ENCODE measurements at regions not wholly inside any gene's neighbourhood (a gene's known extent, or its start where the extent isn't known, plus 50 kb on each side); places are given as distances from the start of the nearest gene placed in this dataset.

DNA sequence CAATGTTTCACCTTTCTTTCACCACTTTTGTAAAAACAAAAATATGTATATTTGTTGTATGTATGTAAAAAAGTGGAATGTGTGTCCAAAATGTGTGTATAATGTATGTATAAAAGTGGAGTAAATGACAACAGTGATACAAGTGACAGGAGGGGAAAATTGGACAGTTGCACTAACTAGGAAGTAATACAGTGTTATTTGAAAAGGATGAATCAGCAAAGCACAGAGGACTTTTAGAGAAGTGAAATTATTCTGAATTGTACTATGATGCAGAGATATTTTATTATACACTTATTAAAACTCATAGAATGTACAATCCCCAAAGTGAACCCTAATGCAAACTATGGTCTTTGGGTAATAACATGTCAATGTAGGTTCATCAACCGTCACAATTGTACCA lies 331.3 kb upstream of the CNTNAP5 start:
- DNase-seq (ENCODE audit: low read depth) = no peak
- TF ChIP-seq, protein P1, sequence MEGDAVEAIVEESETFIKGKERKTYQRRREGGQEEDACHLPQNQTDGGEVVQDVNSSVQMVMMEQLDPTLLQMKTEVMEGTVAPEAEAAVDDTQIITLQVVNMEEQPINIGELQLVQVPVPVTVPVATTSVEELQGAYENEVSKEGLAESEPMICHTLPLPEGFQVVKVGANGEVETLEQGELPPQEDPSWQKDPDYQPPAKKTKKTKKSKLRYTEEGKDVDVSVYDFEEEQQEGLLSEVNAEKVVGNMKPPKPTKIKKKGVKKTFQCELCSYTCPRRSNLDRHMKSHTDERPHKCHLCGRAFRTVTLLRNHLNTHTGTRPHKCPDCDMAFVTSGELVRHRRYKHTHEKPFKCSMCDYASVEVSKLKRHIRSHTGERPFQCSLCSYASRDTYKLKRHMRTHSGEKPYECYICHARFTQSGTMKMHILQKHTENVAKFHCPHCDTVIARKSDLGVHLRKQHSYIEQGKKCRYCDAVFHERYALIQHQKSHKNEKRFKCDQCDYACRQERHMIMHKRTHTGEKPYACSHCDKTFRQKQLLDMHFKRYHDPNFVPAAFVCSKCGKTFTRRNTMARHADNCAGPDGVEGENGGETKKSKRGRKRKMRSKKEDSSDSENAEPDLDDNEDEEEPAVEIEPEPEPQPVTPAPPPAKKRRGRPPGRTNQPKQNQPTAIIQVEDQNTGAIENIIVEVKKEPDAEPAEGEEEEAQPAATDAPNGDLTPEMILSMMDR (conservative IDR thresholded peaks at IDR 0.05; ENCODE audit: low read length) = no peak
- no peak overlapping the region for H3K4me3 ChIP-seq (ENCODE audit: low read length)

DNA sequence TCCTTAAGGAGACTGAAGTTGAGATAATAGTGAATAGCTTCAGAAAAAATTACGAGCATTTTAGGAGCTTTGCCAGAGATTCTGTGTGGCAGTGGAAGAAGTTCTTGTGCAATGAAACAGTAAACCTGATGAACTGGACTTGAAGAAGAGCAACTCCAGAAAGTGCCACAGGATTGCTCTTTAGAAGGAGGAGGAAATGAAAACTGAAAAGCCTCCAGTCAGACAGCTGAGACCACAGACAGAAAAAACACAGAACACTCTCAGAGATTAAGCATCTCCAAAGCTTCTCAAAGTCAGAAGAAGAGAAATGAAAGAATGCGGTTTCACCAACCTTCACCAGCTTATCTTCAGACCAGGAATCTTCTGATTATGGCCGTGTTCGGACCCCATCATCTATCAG lies 329.7 kb upstream of the CNTNAP5 start:
- H3K4me3 ChIP-seq (ENCODE audit: low read length) = no peak overlapping the region
- TF ChIP-seq, protein P1 (conservative IDR thresholded peaks at IDR 0.05; ENCODE audit: low read length) = no peak
- no peak for DNase-seq (ENCODE audit: low read depth)

DNA sequence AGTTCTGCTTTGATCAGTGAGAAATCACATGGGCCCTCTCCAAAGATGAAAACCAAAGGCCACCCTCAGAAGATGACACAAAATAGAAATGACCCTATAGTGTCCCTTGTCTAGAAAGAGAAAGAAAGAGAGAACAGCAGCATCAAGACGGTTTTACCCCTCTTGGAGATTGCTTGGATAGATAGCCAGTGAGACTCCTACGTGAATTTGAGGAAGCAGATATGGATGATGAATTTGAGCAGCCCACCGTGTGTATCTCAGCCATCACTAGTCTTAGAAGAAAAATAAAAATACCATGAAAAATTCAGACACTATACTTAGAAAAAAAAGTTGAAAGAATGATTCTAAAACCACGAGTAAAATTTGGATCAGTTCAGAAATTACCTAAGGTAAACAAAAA lies 329.1 kb upstream of the CNTNAP5 start:
- no peak for DNase-seq (ENCODE audit: low read depth)
- no peak overlapping the region for H3K4me3 ChIP-seq (ENCODE audit: low read length)
- TF ChIP-seq, protein P1 (conservative IDR thresholded peaks at IDR 0.05; ENCODE audit: low read length) = no peak

DNA sequence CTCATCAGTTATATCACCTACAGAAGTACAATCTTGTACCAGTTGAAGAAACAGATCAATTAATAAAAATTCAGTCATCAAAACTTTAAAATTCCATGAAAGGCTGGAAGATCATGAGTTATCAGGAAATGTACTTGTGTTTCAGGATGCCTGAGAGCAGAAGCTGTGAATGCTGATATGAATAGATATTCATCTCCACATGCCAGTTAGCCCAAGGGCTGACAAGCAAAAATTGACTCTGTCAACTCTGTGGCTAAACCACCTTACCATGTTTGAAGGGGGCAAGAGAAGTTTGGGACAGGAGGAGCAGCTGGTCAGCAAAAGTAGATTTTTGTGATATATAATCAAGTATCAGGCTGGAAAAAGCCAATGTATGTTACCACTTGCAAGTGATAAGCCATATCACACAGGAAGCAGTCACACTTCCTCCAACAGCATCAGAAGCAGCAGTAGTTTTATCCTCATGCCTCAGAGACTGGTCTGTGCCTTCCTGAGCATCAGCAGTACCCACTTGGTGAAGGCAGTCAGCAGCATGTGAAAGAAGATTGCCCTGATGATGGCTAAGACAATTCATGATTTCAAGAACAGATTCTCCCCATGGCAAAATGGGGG lies 328.2 kb upstream of the CNTNAP5 start:
- no peak overlapping the region for H3K4me3 ChIP-seq (ENCODE audit: low read length)
- DNase-seq (ENCODE audit: low read depth) = no peak
- TF ChIP-seq, protein P1 (conservative IDR thresholded peaks at IDR 0.05; ENCODE audit: low read length) = no peak

DNA sequence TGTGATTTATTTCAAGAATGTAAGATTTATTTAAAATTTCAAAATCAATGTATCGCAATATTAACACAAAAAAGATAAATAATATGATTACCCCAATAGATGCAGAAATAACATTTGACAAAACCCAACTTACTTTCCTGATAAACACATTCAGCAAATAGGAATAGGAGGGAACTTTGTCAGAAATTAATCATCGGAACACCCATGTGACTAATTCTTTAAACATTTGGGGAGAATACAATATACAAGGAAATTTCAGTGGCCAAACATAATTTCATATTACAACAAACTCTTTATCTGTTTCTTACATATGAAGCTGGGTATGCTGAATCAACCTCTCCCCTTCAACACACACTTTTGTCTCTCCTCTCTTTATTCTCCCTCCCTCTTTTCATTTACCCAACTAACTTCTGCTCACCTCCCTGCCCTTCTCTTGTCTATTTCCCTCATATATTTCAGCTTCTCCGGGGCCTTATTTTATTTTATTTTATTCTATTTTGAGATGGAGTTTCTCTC lies 309.6 kb upstream of the CNTNAP5 start:
- no peak for DNase-seq (ENCODE audit: low read depth)
- no peak overlapping the region for H3K4me3 ChIP-seq (ENCODE audit: low read length)
- TF ChIP-seq, protein P1 (conservative IDR thresholded peaks at IDR 0.05; ENCODE audit: low read length) = no peak

DNA sequence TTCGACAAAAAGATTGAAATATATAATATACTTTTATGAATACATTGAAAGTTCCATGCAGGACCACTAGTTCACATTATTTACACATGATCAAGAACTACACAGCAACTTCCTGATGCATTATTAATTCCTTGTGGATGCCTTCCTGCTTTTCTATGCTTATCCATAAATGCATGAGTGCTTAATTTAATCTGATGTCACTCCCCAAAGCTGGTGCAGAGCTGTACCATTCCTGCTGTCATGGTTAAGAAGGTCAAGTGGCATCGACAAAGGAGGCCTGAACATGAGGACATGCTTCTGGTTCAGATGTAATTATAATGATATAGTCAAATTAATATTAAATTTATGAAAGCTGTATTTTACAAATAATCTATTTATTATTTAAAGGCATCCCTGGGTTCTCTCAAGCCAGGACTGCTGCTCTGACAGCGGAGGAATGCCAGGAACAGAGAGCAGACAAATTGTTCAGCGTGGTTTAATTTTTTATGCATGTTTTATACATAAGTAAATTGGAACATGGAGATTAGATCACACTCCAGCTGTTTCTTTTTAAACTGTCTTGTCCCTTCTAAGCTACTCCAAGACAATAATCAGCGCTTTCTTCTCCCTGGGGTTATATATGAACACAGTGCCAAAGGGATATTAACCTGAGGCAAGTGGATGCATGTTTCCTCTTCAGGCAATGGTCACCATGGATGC lies 307.3 kb upstream of the CNTNAP5 start:
- TF ChIP-seq, protein P1 (conservative IDR thresholded peaks at IDR 0.05; ENCODE audit: low read length) = no peak
- no peak for DNase-seq (ENCODE audit: low read depth)
- no peak overlapping the region for H3K4me3 ChIP-seq (ENCODE audit: low read length)

DNA sequence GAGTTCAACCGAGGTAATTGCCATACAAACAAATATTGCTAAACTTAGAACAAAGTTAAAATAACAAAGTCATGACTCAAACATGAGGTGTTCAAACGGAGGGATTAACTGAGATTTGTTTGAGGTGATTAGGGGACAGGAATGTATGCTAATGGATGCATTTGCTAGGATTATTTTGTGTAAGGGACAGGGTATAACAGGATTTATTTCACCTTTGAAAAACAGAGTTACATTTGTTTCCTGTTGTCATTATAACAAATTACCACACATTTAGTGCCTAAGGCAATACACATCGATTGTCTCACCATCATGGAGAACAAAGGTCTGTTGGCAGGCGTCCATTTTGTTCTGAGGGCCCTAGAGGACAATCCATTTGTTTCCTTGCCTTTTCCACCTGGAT lies 304.3 kb upstream of the CNTNAP5 start:
- TF ChIP-seq, protein P1 (conservative IDR thresholded peaks at IDR 0.05; ENCODE audit: low read length) = no peak
- no peak for DNase-seq (ENCODE audit: low read depth)
- no peak overlapping the region for H3K4me3 ChIP-seq (ENCODE audit: low read length)
